ENCODE measurements at regions not wholly inside any gene's neighbourhood (a gene's known extent, or its start where the extent isn't known, plus 50 kb on each side); places are given as distances from the start of the nearest gene placed in this dataset.

- TF ChIP-seq CTCF (IDR thresholded peaks at IDR 0.05) (no peak), POLR2AphosphoS5 (IDR thresholded peaks at IDR 0.05) (peak; percentile 61), POLR2A (IDR thresholded peaks at IDR 0.05) (no peak)
These were observed 109.0 kb upstream of the IPO9 start for GRCh38 chr1:201719812-201720521.
